ENCODE measurements at regions not wholly inside any gene's neighbourhood (a gene's known extent, or its start where the extent isn't known, plus 50 kb on each side); places are given as distances from the start of the nearest gene placed in this dataset.

- DNase-seq, result no peak
Measured at GRCh38 chr15:98146031-98146820, 185.7 kb downstream of the ARRDC4 start.

- DNase-seq, result no peak
Measured at GRCh38 chr15:98147415-98147814, 186.9 kb downstream of the ARRDC4 start.

- no peak for DNase-seq
Measured at GRCh38 chr15:98150084-98150483, 189.6 kb downstream of the ARRDC4 start.

- DNase-seq, result no peak
Measured at GRCh38 chr15:98150536-98150935, 190.0 kb downstream of the ARRDC4 start.

- no peak for DNase-seq
Measured at GRCh38 chr15:98151096-98151495, 190.6 kb downstream of the ARRDC4 start.

GRCh38 chr15:98152156-98152555, 191.7 kb downstream of the ARRDC4 start:
- no peak for DNase-seq

- DNase-seq, result no peak
Measured at GRCh38 chr15:98154863-98155262, 194.4 kb downstream of the ARRDC4 start.

- DNase-seq, result no peak
Measured at GRCh38 chr15:98155356-98155755, 194.9 kb downstream of the ARRDC4 start.

GRCh38 chr15:98160236-98160635, 199.7 kb downstream of the ARRDC4 start:
- no peak for DNase-seq

- DNase-seq, result no peak
Measured at GRCh38 chr15:98163319-98164045, 203.0 kb downstream of the ARRDC4 start.

GRCh38 chr15:98164571-98164970, 204.1 kb downstream of the ARRDC4 start:
- no peak for DNase-seq

GRCh38 chr15:98164986-98165385, 204.5 kb downstream of the ARRDC4 start:
- DNase-seq, result no peak

- no peak for DNase-seq
Measured at GRCh38 chr15:98167722-98168268, 207.3 kb downstream of the ARRDC4 start.

GRCh38 chr15:98169551-98169950, 209.0 kb downstream of the ARRDC4 start:
- DNase-seq, result no peak

GRCh38 chr15:98174286-98174685, 213.8 kb downstream of the ARRDC4 start:
- no peak for DNase-seq

- no peak for DNase-seq
Measured at GRCh38 chr15:98174841-98175240, 214.3 kb downstream of the ARRDC4 start.

- no peak for DNase-seq
Measured at GRCh38 chr15:98177966-98178592, 217.6 kb downstream of the ARRDC4 start.

GRCh38 chr15:98178861-98179260, 218.4 kb downstream of the ARRDC4 start:
- no peak for DNase-seq

GRCh38 chr15:98187549-98187948, 227.0 kb downstream of the ARRDC4 start:
- DNase-seq, result no peak

GRCh38 chr15:98190914-98191313, 230.4 kb downstream of the ARRDC4 start:
- no peak for DNase-seq

- DNase-seq, result no peak
Measured at GRCh38 chr15:98195796-98196195, 235.3 kb downstream of the ARRDC4 start.

- no peak for DNase-seq
Measured at GRCh38 chr15:98196371-98196770, 235.9 kb downstream of the ARRDC4 start.

GRCh38 chr15:98202256-98202655, 241.8 kb downstream of the ARRDC4 start:
- DNase-seq, result no peak
